ENCODE measurements at regions not wholly inside any gene's neighbourhood (a gene's known extent, or its start where the extent isn't known, plus 50 kb on each side); places are given as distances from the start of the nearest gene placed in this dataset.
A peak's percentile ranks its signal among the peaks of the same experiment; 100 is the strongest.

DNA sequence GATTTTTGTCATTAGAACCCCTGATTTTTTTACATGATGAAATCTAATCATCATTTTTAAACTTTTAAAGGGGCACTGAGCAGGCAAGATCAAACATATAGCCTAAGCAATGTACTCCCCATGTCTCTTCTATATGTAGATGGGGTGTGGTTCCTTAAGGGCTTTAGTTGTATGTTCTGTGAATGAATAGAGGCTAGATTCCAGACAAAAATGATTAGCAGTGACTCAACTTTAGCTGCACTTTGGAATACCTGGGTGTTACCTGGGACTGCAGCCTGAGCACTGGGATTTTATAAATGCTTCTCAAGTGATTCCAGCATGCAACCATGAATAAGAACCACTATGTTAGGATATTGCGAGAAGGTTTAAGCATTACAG lies 256.7 kb upstream of the PLEKHG7 start:
- Histone ChIP-seq H3K9me3 (replicated peaks; ENCODE audit: insufficient read depth, low read length) (no peaks in the 10 kb centered on the region), H3K9me2 (replicated peaks; ENCODE audit: insufficient read depth, low read length) (no peaks in the 10 kb centered on the region), H4K20me1 (ENCODE audit: insufficient read depth, low read length) (no peaks in the 10 kb centered on the region), H3K4me1 (ENCODE audit: low read length) (peaks cover 36% of the 10 kb centered on the region), H3K27ac (ENCODE audit: low read length) (peak overlapping the region; percentile 80), H2AFZ (ENCODE audit: low read length) (peak overlapping the region; percentile 8; the same call in 1 of the 2 replicates), H3K4me2 (ENCODE audit: low read depth, low read length) (peak overlapping the region; percentile 47), H3K4me3 (ENCODE audit: low read length) (no peak overlapping the region), H3K27me3 (replicated peaks; ENCODE audit: insufficient read depth, low read length) (no peaks in the 10 kb centered on the region), H3K79me2 (ENCODE audit: low read length) (no peaks in the 10 kb centered on the region), H3K36me3 (replicated peaks; ENCODE audit: insufficient read depth, low read length) (no peaks in the 10 kb centered on the region), H3F3A (ENCODE audit: insufficient read depth, low read length) (peaks cover 16% of the 10 kb centered on the region), H3K9ac (ENCODE audit: low read length) (peak overlapping the region; percentile 46; the same call in 1 of the 2 replicates)
- TF ChIP-seq EZH2 (optimal IDR thresholded peaks at IDR 0.05; ENCODE audit: low read depth, low read length) (no peak), EZH2phosphoT487 (IDR thresholded peaks at IDR 0.05; ENCODE audit: low read length) (no peak), CTCF (IDR thresholded peaks at IDR 0.05; ENCODE audit: low read length) (no peak)
- no peak for DNase-seq

DNA sequence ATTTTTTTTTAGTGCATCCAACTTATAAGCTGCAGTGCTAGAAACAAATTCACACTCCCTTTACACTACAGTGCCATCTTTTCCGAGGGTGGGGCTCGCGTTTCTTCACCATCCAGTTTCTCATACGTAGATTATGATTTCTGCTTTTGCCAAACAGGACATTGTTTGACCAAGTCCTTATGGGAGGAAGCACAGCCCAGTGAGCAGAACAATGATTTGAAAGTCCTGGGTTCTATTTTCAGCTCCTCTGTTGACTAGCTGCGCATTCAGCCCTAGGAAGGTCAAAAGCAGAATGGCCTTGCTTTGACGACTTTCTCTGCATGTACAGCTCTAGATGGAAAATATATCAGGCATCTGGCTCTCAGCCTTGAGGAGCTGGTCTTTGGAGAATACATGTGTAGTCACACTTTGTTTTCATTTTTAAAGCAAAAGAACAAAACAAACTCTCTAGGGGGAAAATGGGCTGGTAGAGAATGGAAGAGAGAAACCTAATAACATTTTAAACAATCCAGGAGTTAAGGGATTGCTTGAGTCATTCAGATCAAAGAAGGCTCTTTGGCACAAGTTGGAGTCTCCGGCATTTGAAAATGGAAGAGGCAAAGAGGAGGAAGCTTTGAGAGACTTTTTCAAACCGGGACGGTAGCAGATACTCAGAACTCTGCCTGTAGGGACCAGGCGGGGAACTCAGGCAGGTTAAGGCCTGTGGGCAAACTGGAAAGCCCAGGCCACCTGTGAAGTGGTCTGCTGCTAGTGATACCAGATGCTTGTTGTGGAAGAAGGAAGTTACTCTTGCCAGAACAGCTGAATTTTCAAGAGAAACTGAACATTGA lies 257.3 kb upstream of the PLEKHG7 start:
- Histone ChIP-seq H3K36me3 (replicated peaks; ENCODE audit: insufficient read depth, low read length) (no peaks in the 10 kb centered on the region), H3K9ac (ENCODE audit: low read length) (peak overlapping the region; percentile 46), H3K9me3 (replicated peaks; ENCODE audit: insufficient read depth, low read length) (no peaks in the 10 kb centered on the region), H3K9me2 (replicated peaks; ENCODE audit: insufficient read depth, low read length) (no peaks in the 10 kb centered on the region), H3F3A (ENCODE audit: insufficient read depth, low read length) (peaks cover 16% of the 10 kb centered on the region), H4K20me1 (ENCODE audit: insufficient read depth, low read length) (no peaks in the 10 kb centered on the region), H3K4me2 (ENCODE audit: low read depth, low read length) (peak overlapping the region; percentile 47), H3K27ac (ENCODE audit: low read length) (peak overlapping the region; percentile 80), H3K4me1 (ENCODE audit: low read length) (peaks cover 36% of the 10 kb centered on the region), H3K4me3 (ENCODE audit: low read length) (peak overlapping the region; percentile 24; the same call in 1 of the 2 replicates), H3K79me2 (ENCODE audit: low read length) (no peaks in the 10 kb centered on the region), H3K27me3 (replicated peaks; ENCODE audit: insufficient read depth, low read length) (no peaks in the 10 kb centered on the region), H2AFZ (ENCODE audit: low read length) (peak overlapping the region; percentile 39)
- TF ChIP-seq EZH2 (optimal IDR thresholded peaks at IDR 0.05; ENCODE audit: low read depth, low read length) (no peak), CTCF (IDR thresholded peaks at IDR 0.05; ENCODE audit: low read length) (no peak)
- DNase-seq = peak; percentile 89

DNA sequence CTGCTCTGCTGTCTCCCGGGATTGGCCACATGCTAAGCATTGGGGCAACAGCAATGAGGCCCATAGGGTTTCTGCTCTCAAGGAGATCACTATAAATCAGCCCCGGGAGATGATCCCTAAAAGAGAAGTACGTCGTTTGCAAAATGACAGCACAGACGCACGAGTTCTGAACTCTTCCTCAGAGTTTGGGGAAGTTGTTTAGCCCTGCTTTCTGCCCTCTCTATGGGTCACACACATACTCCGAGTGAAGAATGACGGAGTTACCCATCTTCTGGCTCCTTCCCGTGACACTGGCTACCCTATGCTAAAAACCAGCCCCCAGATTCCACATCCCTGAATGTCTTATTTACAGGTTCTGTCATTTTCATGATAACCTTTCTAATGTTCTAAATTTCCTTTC lies 258.0 kb upstream of the PLEKHG7 start:
- peak overlapping the region; percentile 39 for H2AFZ ChIP-seq (ENCODE audit: low read length)

More for the DNA sequence above, 258.0 kb upstream of the PLEKHG7 start:
- Histone ChIP-seq H3K9me2 (replicated peaks; ENCODE audit: insufficient read depth, low read length) (no peaks in the 10 kb centered on the region), H4K20me1 (ENCODE audit: insufficient read depth, low read length) (no peaks in the 10 kb centered on the region), H3F3A (ENCODE audit: insufficient read depth, low read length) (peaks cover 16% of the 10 kb centered on the region), H3K36me3 (replicated peaks; ENCODE audit: insufficient read depth, low read length) (no peaks in the 10 kb centered on the region), H3K9ac (ENCODE audit: low read length) (no peak overlapping the region; the same call in 1 of the 2 replicates), H3K79me2 (ENCODE audit: low read length) (no peaks in the 10 kb centered on the region), H3K4me2 (ENCODE audit: low read depth, low read length) (peak overlapping the region; percentile 47), H3K4me1 (ENCODE audit: low read length) (peaks cover 36% of the 10 kb centered on the region), H3K27me3 (replicated peaks; ENCODE audit: insufficient read depth, low read length) (no peaks in the 10 kb centered on the region), H3K27ac (ENCODE audit: low read length) (peak overlapping the region; percentile 80; the same call in 1 of the 2 replicates), H3K4me3 (ENCODE audit: low read length) (no peak overlapping the region), H3K9me3 (replicated peaks; ENCODE audit: insufficient read depth, low read length) (no peaks in the 10 kb centered on the region)
- no peak for DNase-seq
- no peak for TF ChIP-seq CTCF (IDR thresholded peaks at IDR 0.05; ENCODE audit: low read length)
- no peak for TF ChIP-seq EZH2phosphoT487 (IDR thresholded peaks at IDR 0.05; ENCODE audit: low read length)
- no peak for TF ChIP-seq EZH2 (optimal IDR thresholded peaks at IDR 0.05; ENCODE audit: low read depth, low read length)
